Hematopoietic multipotent progenitor cell (in vitro differentiated cells): ENCODE measurements at regions not wholly inside any gene's neighbourhood (a gene's known extent, or its start where the extent isn't known, plus 50 kb on each side); places are given as distances from the start of the nearest gene placed in this dataset.

Experiments
- DNase-seq, 3 donors: peaks; one replicate each; pipeline ENCODE4 v3.0.0-alpha.2; 2011 to 2015; ENCODE audit warnings: low read depth in 2 of 3, low spot score in 2 of 3

DNA sequence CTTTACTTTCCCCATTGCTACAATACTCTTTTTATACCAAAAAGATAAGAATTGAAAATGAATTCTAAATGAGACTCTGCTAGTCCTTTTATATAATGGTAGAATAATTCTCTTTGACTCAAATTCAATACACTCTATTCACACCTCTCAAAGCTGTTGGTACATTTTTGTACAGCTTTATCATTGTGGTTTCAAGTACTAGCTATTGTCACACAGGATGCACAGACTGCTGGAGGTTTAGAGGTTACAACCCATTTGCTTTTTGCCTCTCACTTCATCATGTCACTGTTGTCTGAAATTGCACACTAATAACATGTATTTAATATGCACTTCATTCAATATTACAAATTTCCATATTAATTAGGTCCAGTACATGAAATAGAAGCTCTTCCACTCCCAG lies 442.2 kb upstream of the ARID1B start:
- peak in 1 of 3 donors; percentile 55 for DNase-seq

DNA sequence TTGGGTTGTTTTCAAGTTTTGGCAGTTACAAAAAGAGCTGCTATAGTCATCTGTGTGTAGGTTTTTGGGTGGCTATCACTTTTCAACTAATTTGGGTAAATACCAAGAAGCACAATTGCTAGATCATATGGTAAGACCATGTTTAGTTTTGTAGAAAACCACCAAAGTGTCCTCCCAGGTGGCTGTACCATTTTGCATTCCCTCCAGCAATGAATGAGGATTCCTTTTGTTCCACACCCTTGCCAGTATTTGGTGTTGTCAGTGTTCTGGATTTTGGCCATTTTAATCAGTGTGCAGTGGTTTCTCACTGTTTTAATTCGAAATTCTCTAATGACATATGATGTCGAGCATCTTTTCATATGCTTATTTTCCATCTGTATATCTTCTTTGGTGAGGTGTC lies 457.5 kb upstream of the ARID1B start:
- DNase-seq: no peak

DNA sequence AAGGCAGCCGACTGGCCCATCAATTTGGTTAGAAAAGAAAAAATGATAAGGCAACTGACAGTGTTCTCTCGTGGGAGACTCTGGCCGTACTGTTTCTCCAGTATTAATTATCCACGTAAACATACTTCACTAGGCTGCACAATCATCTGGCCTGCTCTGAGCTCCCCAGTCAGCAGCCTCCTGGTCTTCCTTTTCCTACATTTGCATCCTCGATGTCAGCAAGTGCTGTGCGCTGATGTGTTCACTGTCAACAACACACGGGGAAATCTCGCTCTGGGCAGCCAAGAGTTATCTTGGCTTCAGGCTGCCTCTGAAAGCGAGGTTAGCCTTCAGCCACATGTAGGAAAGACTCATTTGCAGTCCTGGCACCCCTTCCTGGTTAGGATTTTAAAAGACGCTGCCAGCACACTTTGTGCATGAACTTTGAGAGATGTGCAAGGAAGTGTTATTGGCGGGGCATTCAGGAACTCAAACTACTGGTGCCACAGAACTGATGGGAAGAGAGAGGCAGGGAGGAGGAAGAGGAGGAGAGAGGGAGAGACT lies 460.5 kb upstream of the ARID1B start:
- no peak for DNase-seq

DNA sequence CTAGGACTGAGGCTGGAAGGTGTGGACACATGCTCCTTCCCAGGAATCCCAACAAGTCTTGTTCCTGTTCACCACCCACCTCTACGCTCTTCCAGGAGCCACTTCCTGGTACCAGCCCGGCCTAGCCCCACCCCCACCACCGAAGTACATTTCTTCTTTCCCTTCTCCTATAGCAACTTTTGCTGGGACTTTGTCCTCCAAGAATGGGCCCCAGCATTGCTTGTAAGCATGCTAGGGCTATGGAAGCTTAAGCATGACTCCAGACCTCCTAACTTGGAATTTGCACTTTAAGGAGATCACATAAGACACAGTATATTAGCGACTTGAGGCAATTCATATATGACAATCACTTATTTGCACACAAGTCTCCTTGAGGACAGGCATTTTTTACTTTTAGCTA lies 462.0 kb upstream of the ARID1B start:
- no peak for DNase-seq

DNA sequence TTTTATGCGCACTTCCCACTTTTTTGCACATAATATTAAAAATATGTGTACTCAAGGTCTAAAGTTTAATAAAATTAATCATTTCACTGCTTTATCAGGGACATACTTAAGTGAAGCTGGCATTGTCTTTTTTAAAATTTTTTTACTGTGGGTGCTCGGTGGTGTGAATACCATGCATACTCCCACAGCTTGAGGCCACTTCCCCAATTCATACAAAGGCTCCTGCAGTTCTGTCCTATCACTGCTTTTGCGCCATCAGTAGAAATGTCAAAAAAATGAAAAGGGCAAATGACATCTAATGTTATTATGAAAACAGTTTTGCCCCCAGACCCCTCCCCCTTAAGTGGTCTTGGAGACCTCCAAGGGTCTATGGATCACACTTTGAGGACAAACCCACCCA lies 464.1 kb upstream of the ARID1B start:
- DNase-seq: no peak

DNA sequence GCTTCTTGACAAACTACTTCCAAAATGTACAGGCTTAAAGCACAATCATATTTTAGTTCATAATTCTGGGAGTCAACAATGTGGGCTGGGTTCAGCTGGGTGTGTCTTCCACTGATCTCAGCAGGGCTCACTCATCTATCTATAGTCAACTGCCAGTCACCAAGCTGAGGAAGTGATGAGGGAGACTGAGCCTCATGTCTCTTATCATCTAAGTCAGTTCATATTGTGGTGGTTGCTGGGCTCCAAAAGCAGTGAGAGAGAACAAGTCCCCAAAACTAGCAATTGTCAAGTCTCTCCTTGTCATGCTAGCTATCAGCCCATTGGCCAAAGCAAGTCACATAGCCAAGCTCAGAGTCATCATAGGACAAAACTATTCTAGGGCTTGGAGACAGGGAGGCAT lies 465.9 kb upstream of the ARID1B start:
- no peak for DNase-seq

DNA sequence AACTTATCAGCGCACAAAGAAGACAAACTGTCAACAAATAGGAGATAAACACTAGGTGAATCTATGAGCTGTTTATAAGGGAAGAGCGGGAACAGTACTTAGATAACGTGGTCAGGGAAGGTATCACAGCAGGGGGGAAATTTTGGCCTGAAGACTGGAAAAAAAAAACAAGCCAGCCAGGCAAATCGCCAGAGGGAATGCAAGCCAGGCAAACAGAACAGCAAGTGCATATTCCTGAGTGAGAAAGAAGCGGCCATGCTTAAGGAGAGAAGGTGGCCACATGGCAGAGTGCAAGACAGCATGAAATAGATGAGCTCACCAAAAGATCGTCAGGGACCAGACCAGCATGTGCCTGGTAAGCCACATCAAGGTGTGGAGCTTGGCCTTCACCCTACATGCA lies 466.5 kb upstream of the ARID1B start:
- DNase-seq: no peak

DNA sequence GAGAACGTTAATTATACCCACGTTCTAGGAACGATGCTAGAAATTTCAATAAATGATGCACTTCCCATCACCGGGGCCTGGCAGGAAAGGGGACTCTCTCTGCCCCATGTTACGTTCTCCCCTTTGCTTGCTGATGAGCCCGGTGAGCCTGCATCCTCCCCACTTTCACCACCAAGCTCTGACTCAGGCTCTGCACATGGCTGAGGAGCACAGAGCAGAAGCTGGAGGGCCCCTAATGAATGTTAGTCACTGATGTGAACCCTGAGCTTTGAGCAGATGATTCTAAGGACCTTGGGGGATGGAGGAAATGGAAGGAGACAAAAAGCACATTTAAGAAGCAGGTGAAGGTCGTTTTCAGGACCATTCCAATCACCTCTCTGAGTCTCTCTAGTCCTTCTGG lies 468.2 kb upstream of the ARID1B start:
- no peak for DNase-seq

DNA sequence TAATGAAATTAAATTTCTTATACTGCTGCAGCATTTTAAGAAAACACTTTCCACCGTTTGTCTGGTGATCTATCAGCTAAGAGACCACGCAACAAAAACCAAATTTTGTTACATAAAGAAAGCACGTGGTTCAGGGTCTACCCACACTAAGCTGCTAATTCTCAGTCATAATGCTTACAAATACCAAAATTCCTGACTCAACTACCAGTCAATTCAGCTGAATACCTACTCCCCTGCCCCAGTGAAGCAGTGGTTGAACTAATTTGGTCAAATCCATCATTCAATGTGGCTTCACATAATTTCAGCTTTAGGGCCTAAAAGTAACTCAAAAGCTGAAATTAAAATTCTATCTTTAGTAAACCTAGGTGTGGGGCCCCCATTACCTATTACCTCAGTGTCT lies 468.6 kb upstream of the ARID1B start:
- no peak for DNase-seq

DNA sequence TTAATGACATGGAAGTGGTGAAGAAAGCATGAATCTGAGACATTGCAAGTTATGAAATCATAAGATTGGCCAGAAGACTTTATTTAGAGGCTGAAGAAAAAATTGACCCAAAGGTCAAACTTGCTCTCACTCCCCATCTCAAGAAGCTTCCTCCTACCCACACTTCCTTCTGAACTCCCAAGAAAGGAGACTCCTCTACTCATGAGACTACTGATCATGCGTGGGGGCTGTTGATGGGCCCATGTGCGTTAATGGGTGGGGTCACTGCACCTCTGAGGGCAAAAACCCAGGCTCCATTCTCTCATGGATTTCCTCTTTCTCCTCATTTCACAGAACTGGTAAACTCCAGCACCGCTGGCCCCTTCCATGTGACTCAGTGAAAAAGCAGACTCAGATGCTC lies 470.6 kb upstream of the ARID1B start:
- DNase-seq: no peak

DNA sequence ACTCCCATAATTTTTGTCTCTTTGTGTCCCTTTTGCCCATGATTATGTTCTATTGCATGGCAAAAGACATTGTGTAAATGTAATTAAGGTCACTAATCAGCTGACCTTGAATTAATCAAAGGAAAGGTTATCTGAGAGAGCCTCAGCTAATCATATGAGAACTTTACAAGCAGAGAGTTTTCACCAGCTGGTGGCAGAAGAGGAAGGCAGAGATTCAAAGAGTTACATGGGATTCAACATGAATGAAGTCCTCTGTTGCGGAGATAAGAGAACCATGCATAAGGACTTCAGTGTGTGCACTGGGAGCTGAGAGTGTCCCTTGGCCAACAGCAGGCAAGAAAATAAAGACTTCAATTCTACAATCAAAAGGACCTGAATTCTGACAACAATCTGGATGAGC lies 494.1 kb upstream of the ARID1B start:
- DNase-seq: no peak

DNA sequence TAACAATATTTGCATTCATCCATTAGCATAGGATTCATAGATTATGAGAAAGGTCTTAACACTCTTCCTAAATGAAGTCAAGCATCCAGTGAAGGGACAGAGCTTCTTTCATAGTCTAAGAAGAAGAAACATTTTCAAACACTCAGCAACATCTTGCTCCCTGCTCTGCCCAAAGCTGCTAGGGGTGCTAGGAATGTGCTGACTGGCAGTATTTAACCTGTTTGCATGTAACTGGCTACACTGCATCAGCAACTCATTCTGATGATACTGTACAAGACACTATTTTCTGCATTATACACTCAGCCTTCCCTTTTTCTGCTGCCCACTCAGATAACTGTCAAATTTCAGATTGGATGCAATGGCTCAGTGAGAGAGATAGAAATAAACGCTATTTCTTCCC lies 495.1 kb upstream of the ARID1B start:
- no peak for DNase-seq

DNA sequence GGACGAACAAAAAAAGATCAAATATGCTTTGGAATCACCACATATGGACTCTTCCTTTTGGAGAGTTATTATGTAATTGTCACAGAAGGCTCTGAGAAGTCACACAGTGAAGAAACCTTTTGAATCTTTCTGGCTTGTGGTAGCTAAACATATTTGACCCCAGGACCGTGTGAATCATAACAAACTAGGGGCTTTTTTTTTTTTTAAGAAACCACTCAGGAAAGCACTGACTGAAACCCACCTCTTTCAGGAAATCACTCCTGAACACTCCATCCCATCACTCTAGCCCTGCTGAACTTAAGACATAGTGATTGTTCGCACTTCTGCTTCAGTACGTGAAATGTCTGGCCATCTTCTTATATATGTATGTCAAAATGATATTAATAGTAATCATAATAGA lies 495.9 kb upstream of the ARID1B start:
- DNase-seq: peak in 2 of 3 donors; percentile 29 to 46

DNA sequence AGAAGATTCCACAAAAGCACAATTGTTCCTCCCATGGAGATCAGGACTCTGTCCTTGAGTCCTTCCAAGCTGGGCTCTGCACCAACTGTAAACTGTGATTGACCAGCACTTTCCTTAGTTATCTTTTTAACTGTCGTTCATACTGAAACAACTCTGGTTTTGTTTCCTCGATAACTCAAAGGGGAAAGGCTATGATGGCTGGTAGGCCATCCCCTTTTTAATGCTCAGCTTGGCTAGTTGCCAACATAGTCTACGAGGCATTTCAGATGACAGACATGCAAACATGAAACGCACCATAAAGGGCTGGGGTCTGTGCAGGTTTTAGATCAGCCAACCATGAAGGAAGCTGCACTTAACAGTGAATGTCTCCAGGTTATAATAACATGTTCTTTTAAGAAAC lies 497.1 kb upstream of the ARID1B start:
- peak in 2 of 3 donors; percentile 47 to 62 for DNase-seq

DNA sequence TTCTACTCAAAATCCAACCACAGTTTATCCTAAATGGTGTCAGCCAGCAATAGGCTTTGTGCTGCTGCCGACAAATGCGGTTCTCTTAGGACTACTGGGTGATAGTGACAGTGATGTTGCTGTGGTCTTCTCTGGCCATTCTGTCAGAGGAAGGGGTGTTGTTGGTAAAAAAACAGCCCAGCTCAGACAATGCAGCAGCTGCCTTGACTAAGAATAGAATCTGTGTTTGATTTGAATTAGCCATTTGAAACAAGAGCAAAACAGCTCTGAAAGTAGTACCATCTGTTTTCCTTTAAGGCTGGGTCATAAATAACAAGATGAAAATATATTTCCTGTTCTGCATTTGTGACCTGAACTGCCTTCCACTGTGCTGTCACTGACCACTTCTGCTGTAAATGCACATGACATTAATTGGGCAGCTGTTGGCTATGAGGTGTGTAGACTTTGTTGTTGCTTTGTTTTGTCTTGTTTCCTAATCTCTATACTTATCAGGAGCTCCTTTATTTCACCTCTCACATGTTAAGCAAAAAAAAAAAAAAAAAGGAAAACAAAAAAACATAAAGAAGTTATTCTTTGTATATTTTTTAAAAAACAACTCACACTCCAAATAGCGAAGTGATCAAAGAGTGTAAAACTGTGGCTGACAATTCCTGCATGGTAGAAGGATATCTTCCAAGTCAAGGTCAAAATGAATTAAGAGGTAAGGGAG lies 497.8 kb upstream of the ARID1B start:
- peak in 2 of 3 donors; percentile 64 to 86 for DNase-seq

DNA sequence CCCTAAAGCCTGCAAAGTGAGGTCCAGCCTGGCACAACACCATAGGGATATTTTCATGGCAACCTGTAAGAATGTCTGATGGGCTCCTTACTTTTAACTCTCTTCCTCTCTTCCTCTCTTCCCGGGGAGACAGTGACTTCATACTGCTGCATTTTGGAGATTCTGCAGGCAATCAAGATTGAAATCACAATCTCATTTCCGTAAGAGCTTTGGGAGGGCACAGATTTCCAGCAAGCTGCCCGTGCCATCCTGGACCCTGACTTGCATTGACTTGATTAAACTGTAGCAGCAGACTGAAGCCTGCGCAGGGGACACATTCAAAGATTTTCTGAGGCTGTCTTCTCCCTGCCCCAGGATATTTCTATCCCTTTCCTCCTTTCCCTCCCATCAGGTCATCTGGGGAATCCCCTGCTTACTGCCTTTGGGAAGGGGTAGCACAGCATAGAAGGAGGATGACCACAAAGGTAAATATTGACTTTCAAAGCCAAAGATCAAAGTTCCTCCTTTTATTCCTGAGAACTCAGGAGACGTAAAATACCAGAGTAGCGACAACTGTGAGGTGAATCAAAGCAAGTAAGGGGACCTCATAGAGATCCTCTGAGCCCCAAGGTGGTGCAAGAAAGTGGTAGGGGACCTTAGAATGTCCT lies 504.0 kb upstream of the ARID1B start:
- DNase-seq: no peak

DNA sequence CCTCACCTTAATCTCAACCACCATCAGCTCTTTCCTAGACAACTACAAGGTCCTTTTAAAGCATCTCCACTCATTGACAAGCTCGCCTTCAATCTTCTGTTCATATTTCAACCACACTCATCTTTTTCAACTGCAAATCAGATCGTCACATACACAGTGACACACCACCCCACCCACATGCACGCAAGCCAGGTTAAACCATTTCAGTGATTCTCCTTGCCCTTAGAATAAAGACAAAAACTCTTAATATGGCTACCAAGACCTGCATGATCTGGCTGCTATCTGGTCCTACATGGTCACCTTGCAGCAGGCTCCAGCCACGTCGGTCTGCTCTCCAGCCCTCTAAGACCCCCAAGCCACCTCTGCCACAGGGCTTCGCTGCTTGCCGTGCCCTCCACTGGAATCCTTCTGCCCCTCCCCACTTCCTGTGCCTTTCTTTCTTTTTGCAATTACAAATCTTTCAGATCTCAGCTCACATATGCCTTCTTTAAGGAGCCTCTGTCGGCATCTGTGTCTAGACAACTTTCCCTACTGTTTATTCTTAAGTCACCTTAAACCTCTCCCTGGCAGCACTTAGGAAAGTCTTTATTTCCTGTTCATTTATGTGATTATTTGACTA lies 507.3 kb upstream of the ARID1B start:
- no peak for DNase-seq

DNA sequence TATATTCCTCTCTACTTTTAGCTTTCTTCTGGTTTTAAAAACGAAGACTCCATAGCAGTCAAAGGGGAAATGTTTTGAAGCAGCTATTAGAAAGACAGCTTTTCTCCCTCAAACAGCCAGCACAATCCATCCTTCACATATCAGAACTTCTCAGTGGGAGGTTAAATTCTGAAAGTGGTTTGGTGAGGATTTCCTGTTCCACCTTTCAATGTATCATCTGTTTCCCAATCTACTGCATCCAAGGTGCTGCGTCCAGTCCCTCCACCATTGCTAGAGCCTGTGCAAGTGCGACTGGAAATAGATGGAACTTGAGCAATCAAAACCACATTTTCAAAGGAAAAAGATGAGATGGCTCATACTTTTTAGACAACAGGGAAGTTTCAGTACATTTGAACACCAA lies 508.3 kb upstream of the ARID1B start:
- DNase-seq: peak in 1 of 3 donors; percentile 39

DNA sequence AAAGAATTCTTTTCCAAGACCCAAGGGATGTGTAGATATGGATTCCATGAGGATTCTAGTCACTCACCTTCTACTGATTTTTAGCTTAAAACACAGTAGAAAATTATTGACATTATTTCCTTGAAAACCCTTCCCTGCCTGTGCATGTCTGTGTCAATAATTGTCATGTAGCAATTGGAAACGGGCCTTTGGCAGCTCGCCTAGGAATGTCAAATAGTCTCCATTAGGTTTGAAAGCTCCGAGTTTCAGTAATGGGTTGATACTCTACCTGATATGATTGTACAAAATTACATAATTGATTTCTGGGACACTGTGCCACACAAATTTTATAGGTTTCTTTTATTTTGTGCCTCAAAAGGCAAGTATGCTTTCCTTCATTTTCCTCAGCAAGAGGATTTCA lies 515.2 kb upstream of the ARID1B start:
- no peak for DNase-seq

DNA sequence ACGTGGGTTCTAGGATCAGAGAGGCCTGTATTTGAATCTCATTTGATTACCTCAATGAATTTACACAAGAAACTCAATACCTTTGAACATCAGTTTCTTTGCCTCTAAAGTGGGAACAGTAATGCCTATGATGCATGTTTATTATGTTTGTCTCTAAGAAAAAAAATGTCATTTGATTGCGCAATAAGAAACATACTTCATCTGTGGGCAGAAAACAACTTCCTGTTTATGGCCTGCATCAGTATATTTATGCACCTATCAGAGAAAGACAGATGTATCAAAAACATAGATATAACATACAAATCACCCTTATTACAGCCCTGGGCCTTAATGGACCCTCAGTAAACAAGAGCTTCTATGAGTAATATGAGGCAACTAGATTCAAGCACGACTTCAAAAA lies 516.4 kb upstream of the ARID1B start:
- DNase-seq: no peak

DNA sequence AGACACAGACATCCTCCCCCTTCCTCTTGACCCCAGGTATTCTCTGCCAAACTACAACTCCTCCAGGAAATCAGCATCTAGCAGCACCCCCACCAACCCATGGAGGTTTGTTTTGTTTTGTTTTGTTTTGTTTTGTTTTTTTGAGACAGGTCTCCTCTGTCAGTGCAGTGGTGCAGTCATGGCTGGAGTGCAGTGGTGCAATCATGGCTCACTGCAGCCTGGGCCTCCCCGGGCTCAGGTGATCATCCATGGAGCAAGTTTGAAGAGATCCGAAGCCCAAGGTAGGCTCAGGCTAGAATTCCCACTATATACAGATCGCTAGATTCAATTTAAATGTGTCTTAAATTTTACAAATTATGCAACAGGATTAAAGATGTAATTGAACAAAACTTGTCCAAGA lies 518.2 kb upstream of the ARID1B start:
- DNase-seq: no peak

DNA sequence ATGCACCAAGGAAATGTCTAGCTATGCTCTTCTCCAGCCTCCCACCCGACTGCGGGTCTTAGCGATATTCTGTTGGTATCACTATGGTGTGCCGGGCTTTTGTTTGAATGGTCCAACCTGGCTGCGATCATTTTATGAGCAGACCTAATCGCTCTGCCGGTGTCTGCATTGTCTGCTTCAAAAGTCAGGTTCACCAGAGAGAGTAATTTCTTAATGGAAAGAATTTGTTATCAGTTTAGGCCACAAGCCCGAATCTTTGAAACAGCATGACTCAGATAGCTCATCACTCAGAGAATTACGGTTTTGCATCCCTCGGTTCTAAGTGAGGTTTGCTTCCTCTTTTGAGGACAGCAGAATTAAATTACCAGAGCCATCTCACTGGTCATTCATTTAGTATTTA lies 521.0 kb upstream of the ARID1B start:
- DNase-seq: peak in 2 of 3 donors; percentile 67 to 87
